ENCODE measurements at regions not wholly inside any gene's neighbourhood (a gene's known extent, or its start where the extent isn't known, plus 50 kb on each side); places are given as distances from the start of the nearest gene placed in this dataset.
"Not testable (repeated sequence)": the region's sequence is repeated elsewhere in the genome, so short reads cannot be mapped to it uniquely, and the experiment has no call there.

GRCh38 chr16:49940464-49941224 lies 84.4 kb upstream of the CNEP1R1 start:
- DNase-seq, result peak; percentile 11

- no peak for DNase-seq
These were observed 80.8 kb upstream of the CNEP1R1 start for GRCh38 chr16:49944221-49944620.

GRCh38 chr16:49947907-49948678 lies 76.9 kb upstream of the CNEP1R1 start:
- DNase-seq, result no peak

GRCh38 chr16:49951574-49952195 lies 73.3 kb upstream of the CNEP1R1 start:
- DNase-seq, result no peak

DNA sequence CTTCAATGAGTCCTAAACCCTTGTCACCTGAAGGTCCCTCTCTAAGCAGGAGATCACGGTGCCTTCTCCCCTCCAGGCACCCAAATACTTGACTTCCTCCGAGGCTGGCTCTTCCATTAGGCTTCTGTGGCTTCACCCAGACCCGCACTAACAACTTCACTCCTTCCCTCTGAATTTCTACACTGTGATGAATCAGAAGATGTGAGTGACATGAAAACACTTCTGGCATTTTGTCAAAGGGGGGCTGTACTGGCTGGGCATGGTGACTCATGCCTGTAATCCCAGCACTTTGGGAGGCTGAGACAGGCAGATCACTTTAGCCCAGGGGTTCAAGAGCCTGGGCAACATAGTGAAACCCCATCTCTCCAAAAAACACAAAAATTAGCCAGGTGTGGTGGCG lies 72.6 kb upstream of the CNEP1R1 start:
- DNase-seq, result no peak

DNA sequence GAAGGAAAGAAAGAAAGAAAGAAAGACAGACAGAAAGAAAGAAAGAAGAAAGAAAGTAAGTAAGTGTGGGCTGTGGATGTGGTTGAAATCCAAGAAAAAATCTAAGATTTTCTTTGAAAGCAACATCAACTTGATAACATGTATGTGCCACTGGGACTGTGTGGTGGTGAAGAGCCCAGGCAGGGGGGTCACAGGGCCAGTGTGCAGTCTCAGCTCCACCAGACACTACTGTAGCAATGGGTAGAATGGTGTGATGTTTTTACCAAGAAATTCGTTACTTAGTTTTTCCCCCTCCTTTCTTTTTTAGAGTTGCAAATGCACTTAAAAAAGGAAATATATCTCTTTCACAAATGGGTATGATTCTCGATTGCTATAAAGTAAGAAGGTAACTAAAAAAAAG lies 71.9 kb upstream of the CNEP1R1 start:
- DNase-seq, result no peak

GRCh38 chr16:49955858-49956257 lies 69.2 kb upstream of the CNEP1R1 start:
- DNase-seq, result no peak

DNA sequence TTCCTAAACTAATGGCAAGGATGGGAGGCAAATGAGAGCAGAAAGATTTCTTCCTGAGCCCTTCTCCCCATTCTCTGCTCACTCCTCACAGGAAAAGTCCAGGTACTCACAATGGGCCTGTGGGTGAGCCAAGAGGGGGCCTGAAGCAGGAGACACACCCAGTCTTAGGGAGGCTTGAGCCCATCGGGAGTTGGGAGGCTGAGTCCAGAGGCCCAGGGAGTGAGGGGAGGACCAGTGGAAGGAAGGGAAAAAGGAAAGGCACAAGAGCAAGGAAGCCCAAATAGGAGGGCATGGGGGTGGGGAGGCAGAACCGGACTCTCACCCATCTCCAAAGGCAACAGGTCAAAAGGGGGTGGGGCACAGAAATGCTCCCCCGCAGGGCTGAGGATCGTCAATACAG lies 68.1 kb upstream of the CNEP1R1 start:
- no peak for DNase-seq

- no peak for DNase-seq
These were observed 66.6 kb upstream of the CNEP1R1 start for GRCh38 chr16:49958448-49958847.

DNA sequence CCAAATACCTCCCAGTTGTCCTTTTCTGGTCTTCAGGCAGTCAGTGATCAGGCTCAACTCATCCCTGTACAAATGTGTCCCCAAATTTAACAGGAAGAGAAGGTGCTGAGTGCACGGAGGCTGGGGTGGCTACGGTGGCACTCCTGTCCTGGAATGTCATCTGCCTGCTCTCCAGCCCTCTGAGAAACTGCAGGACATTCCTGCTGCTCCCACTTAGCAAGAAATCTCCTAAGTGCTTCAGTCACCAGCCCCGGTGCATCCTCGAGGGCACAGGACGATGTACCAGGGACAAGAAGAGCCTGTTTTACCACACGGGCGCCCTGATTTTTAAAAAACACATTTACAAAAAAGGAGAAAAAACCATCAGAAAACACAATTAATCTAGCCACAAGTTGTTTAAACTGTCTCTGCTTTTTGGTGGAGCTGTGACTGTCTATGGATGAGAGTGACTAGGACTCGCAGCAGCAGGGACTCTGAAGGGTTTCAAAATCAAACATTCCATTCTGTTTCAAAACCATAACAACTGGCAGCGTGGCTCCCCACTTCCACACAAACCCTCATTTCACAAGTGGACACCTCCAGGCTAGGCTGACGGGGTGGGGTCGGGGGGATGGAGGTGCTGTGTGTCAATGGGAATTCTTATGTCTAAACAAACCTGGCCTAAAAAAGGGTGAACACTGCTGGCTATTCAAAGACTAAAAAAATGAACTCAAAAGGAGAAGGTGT lies 65.3 kb upstream of the CNEP1R1 start:
- no peak for DNase-seq

DNA sequence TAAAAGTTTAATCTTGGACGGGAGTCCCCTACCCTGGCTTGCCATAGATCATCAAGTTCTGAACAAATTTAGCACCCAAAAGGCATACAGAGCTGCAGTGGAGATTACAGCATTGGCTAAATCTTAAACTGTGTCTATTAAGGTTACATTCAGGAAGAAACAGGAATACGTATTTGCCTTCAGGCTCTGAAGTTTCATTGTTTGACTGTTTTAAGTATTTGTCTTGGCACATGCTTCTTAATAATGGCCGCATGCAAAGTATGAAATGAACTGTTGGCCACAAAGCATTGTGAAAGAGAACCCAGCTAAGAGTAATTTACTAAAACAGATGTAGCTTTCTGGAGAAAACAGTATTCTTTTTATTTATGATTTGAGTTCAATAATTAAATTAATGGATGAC lies 63.9 kb upstream of the CNEP1R1 start:
- DNase-seq, result no peak

- DNase-seq, result not testable (repeated sequence)
These were observed 62.5 kb upstream of the CNEP1R1 start for GRCh38 chr16:49962566-49962965.

- DNase-seq, result no peak
These were observed 60.7 kb upstream of the CNEP1R1 start for GRCh38 chr16:49964316-49964715.

DNA sequence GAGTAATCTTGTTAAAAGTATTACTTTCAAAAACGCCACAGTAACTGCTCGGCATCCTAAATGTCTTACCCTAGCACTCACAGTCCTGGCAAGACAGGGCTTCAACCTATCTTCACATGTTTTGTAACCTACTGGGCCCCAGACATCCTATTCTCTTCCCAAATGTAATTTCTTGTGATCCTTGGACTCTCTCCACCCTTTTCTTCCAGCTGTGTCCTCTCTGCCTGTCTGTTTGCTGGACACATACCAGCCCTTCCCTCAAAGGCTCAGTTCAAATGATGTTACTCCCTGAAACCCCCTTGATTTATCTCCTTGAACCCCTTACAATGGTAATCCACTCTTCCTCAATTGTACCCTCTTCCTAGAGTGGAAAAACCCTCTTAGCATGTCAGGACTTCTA lies 60.1 kb upstream of the CNEP1R1 start:
- DNase-seq, result no peak

DNA sequence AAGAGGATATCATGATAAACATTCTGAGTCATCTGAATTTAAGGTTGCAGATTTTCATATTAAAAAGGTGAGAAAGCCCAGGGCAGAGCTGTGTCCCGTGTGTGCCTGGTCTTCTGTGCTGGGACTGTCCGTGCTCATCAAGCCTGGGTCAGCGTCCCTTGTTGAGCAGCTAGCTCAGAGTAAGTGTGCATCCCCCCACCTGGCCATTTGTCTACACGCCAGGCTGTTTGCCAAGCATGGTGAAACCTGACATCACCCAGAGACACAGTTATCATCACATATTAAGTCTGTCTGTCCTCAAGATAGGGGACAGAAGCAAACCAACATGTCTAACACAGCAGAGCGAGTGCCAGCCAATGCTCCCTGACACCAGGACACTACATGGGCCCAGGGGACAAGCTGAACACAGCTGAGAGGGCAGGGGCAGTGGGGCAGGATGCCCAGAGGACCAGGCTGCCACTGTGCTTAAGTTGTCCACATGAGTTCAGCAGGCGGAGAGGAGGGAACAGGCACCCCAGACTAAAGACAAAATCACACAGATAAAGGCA lies 57.9 kb upstream of the CNEP1R1 start:
- DNase-seq, result no peak

- no peak for DNase-seq
These were observed 55.7 kb upstream of the CNEP1R1 start for GRCh38 chr16:49969091-49970030.

GRCh38 chr16:49970797-49971431 lies 54.1 kb upstream of the CNEP1R1 start:
- no peak for DNase-seq

DNA sequence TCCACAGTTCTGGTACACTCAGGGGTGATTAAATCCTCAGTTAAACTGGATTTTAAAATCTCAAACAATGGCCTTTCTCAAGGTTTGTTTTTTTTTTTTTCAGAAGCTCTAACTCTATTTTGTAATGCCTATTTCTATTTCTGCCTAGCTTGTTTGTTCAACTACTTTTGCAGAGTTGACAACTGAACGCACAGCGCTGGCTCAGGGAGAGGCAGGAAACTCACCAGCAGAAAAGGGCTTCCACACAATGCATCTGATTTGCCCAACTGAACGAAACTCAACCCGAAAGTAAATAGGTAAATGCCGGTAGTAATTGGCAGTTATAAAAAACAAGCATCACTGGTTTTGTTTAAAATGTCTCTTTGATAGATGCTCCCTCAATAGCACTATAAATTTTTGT lies 52.7 kb upstream of the CNEP1R1 start:
- no peak for DNase-seq

GRCh38 chr16:49972961-49973360 lies 52.1 kb upstream of the CNEP1R1 start:
- no peak for DNase-seq
